ENCODE measurements at regions not wholly inside any gene's neighbourhood (a gene's known extent, or its start where the extent isn't known, plus 50 kb on each side); places are given as distances from the start of the nearest gene placed in this dataset.

DNA sequence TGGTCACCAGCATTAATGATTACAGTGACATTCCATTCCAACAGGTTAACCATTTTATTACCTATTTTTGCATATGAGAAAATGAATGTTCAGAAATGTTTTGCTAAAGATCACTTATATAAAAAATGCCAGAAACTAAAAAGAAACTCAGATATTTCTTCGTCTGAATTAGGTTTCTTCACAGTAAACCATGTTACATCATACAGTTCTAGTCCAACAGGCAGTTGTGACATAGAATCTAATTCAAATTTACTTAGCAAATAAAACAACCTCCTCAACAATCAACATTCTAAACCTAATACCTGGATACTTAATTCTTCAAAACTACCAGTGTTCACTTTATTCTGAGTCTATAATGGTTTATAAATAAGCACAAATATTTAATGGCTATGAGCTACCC is 416.3 kb upstream of the LRRTM4 start:
- TF ChIP-seq, protein P1, sequence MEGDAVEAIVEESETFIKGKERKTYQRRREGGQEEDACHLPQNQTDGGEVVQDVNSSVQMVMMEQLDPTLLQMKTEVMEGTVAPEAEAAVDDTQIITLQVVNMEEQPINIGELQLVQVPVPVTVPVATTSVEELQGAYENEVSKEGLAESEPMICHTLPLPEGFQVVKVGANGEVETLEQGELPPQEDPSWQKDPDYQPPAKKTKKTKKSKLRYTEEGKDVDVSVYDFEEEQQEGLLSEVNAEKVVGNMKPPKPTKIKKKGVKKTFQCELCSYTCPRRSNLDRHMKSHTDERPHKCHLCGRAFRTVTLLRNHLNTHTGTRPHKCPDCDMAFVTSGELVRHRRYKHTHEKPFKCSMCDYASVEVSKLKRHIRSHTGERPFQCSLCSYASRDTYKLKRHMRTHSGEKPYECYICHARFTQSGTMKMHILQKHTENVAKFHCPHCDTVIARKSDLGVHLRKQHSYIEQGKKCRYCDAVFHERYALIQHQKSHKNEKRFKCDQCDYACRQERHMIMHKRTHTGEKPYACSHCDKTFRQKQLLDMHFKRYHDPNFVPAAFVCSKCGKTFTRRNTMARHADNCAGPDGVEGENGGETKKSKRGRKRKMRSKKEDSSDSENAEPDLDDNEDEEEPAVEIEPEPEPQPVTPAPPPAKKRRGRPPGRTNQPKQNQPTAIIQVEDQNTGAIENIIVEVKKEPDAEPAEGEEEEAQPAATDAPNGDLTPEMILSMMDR (conservative IDR thresholded peaks at IDR 0.05; ENCODE audit: low read length): no peak
- TF ChIP-seq EZH2phosphoT487 (IDR thresholded peaks at IDR 0.05; ENCODE audit: borderline replicate concordance): no peak

Measured in Loucy (cell line).